Hematopoietic multipotent progenitor cell treated with erythropoietin and hydrocortisone succinate and interleukin-3 and kit ligand, for 8 days (in vitro differentiated cells): ENCODE measurements at regions not wholly inside any gene's neighbourhood (a gene's known extent, or its start where the extent isn't known, plus 50 kb on each side); places are given as distances from the start of the nearest gene placed in this dataset.
"Not testable (repeated sequence)": the region's sequence is repeated elsewhere in the genome, so short reads cannot be mapped to it uniquely, and the experiment has no call there.

Experiments used
- DNase-seq: peaks from one replicate; pipeline ENCODE4 v3.0.0-alpha.2; 2015

DNA sequence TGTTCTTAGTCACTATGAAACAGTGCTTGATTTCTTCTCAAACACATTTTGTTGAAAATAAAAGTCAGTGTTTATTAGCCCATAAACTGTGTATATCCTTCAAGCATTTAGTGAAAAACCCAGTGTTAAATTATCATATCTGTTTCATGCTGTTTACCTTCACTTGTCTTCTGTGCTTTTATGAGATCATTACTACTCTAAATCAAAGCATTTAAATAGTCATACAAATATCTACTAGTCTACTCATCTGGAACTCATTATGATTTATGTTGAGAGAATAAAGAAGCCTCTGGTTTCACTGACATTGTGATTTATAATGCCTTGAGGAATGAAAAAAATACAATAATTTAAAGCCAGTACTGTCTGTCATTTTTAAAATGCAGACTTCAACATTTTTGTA, 366.5 kb downstream of the SLCO4C1 start:
- no peak for DNase-seq

DNA sequence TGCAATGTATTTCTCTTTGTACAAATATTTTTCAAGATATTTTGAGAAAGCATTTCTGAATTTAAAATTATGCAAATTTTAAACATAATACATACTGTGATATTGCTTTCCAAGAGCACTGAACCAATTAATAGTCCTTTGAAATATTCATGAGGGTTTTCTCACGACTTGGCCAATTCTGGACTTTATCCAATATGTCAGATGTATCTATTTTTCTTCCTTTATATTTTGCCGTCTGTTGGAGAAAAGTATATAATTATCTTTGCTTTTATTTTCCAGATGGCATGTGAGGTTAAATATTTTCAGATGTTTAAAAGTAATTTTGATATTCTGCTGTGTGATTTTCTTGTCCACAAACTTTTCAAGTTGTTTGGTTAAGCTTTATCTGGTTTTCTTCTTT, 378.9 kb downstream of the SLCO4C1 start:
- no peak for DNase-seq

DNA sequence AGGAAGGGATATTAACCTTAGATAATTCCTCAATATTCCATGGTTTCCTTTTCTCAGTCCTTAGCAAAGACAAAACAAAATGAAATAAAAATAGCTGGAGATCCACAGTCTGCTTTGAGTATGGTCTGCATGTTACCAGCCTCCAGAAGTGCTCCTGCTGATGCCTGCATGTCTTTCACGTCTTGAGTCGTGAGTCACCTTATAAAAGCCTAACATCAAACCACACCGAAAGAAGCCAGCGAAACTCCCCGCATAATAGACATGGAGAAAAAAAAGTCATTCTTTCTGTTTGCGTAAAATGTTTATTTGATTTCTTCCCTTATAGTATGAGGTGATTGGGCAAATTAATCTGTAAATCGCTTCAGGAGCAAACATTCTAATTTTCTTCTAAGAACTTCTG, 380.5 kb downstream of the SLCO4C1 start:
- DNase-seq = no peak

DNA sequence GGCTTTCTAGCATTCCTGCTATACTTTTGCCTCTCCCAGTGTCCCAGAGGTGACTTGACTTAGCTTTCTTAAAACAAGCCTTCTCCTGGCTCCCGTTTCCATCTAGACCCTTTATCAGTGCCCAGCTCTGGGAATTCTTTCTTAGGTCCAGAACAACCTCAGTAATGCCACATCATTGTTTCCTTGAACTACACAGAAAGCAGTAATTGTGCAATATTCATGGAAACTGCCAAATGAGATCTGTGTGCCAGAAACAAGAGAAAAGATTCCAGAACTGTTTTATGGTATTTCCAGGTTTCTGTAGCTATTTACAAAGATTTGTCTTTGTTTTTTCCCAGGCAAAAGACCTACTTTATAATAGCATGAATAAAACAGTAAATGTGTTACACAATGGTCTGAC, 391.3 kb downstream of the SLCO4C1 start:
- no peak for DNase-seq

DNA sequence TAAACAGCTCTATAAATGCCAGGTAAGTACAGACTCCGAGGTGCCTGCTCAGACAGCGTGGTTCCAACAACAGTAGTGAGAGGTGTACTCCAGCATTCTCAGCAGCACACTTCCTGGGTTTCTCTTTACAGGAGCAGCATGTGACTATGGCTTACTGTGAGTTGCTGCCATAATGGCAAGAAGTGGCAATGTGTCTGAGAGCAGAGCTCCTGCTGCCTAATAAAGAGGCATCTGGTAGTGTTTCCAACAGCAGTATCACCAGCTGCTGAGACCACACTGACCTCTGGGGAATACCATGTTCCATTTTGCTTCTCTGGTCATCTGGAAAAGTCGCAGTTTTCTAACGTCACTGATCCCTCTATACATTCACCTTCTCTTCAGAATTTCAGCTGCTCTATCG, 398.2 kb downstream of the SLCO4C1 start:
- DNase-seq = no peak

DNA sequence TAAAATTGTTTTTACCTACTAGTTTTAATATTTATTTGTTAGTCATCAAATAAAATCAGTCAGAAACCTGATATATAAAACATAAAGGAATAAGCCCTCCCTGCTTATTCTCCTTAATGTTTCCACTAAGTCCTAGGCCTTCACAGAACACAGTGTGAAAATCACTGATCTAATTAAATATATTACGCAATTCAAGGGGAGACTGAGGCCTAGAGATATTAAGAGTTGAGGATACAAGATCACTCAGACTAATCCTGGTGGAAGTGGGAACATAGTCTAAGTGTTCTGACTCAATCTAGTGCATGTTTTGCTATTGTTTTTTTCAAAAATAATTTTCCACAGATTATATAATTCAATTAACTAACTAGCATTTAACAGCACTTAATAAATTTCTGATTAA, 401.1 kb downstream of the SLCO4C1 start:
- no peak for DNase-seq

DNA sequence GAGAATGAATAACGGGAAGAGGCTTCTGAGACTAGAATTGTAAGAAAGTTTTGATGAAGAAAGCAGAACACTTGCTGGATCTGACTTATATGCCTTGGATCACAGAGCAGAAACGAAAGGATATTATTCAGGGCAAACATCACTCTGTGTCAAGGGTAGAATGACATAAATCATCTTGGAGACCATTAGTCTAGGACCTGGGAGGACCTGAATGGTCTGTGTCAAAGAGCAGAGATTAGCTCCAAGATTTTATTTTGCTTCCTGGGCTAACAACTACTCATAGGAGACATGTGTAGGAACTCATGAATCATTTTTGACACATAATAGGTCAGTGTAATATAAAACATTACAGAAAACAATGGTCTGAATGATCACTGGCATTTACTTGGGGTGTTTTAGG, 417.9 kb downstream of the SLCO4C1 start:
- DNase-seq = no peak

DNA sequence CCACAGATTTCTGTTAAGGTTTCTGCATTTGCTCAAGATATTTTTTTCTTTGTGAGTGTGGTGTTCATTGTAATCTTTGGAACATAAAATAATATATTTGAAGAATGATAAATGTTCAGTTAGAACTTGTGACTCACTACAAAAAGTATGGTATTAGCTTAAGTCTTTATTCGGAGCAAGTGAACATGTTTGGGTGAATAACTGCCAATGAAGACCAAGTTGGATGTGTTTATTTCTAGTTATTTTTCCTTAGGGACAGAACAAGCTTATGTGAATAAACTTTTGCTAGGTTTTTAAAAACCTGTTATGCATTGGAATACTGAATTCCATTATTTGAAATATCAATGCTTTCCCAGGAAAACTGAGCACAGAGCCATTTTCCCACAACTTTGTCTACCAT, 418.6 kb downstream of the SLCO4C1 start:
- DNase-seq = no peak

DNA sequence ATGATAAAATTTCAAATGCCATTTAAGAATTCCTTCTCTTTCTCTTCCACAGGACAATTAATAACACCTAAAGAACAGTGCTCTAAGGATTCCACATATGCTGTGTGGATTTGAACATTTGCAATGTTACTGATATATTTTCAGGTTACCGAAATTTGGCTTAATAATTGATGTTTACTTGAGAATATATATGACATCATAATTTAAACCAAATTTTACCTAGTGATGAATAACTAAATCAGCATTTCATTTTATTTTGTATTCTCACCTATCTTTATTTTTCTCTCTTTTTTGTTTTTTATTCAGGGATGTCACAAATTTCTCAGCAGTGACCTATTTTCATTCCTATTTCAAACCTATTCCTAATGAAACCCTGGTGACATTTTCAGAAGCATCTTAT, 429.6 kb downstream of the SLCO4C1 start:
- no peak for DNase-seq

DNA sequence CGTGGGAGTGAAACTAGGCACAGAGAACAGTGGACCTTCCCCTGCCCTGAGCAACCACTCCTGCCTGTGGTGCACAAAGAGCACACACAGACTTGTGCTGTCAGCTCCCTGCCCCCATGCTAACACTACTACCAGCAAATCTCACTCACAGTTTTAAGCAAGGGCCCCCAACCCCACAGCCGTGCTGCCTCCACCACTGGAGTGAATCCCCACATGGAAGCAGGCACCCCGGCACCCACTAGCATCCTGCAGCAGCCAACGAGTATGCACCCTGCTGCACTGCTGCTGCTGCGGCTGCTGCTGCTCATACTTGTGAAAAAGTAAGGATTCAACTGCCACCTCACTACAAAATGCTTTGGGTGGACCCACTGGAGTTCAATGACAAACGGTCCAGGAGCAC, 435.5 kb downstream of the SLCO4C1 start:
- DNase-seq = no peak

DNA sequence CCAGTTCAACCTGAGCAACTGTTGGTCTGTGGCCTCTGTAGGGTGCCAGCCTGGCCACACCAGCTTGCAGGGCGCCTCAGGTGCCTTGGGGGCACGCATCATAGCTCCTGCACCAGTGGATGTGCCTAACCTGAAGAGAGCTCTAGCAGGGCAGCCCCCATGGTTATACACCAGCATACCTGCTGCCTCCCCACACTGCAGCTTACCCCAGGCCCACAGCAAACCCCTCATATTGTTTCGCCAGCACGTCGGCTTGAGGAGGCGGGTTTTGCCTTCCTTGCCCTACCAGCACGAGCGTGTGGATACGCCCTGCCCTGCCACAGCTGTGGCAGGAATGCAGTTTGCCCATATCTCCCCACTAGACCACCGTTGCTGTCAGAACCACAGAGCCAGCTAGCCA, 435.9 kb downstream of the SLCO4C1 start:
- DNase-seq = no peak

DNA sequence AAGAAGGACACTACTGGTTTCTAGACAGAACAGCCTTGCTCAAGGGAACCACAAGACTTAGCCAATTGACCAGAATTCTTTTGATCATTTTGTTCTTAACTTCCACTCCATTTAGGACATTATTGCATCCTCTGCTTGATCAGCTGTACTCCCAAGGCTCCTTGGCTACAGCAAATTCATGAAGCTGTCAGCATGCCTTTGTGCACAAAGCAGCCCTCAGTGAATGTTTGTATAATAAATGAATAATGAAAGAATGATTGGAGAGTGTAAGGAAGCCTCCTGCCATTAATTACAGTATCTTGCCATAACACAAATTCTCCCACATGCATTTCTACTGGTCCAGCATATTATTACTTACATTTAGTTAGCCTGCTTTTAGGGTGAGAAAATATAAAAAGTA, 449.6 kb downstream of the SLCO4C1 start:
- DNase-seq = no peak

DNA sequence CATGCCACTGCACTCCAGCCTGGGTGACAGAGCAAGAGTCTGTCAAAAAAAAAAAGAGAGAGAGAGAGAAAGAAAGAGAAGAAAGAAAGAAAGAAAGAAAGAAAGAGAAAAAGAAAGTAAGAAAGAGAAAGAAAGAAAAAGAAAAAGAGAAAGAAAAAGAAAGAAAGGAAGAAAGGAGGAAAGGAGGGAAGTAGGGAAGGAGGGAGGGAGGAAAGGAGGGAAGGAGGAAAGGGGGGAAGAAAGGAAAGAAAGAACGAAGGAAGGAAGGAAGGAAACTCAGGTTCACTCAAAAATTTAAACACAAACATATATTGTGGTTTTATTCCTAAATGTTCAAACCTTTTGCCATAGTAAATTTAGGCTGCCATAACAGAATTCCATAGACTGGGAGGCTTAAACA, 453.0 kb downstream of the SLCO4C1 start:
- DNase-seq = no peak

DNA sequence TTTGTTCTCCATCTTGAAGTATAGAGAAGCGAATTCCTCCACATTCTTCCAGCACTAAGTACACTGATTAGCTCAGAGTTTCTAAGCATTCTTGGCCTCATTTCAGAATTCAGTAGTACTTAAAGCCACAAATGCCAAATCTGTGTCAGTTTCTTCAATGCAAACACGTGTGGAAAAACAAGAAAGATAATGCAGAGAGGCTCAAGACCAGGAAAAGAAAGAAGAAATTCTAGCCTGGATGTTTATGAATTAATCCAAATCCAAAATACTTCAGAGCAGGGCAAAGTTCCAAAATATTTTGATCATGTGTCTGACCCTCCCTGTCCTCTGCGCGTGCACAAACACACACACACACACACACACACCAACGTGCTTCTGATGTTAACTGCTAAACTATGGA, 457.6 kb downstream of the SLCO4C1 start:
- no peak for DNase-seq

DNA sequence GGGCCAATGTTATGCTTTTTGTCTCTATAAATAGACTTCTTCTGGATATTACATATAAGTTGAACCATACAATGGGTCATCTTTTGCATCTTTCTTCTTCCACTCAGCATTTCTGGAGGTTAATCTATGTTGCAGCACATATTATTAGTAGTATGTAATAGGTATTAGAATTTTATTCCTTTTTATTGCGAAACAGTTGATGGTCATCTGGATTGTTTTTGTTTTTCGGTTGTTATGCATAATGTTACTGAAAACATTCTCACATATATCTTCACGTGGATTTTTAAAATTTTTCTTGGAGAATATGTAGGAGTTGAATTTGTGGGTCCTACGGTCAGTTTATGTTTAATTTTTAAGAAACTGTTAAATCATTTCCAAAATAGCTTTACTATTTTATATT, 466.8 kb downstream of the SLCO4C1 start:
- DNase-seq = no peak

DNA sequence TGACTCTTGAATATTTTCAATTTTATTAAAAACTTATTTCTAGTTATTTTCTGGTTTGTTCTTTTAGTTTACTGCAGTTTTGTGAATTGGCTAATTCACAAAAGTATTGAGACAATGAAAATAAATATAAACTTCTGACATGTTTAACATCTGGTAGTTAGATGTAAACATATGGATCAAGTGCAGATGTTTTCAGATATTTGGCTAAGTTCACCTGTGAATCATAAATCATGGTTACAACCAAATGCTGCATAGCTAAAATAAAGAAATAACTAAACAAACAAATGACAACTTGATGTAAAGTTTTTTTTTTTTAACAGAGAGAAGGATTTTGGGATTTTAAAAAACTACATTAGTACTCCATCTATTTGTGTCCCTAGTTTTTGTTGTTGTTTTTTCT, 484.6 kb downstream of the SLCO4C1 start:
- DNase-seq = no peak

DNA sequence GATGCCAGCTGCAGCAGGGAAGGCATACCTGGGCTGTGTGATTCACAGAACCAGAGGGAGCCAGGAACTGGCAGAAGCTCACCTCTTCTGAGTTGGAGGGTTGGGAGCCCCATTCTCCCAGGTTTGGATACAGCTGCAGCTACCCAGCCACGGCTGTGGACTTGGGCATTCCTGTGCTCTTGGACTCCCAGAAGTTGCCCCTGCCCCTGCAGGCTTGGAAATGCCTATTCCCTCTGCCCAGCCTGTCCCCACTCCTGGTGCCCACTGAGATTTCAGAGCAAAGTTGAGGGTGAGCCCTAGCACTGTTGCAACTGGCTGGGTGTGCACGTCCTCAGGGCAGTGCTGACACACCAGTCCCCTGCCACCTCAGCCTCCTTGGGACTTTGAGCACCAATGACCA, 489.7 kb downstream of the SLCO4C1 start:
- DNase-seq = no peak

DNA sequence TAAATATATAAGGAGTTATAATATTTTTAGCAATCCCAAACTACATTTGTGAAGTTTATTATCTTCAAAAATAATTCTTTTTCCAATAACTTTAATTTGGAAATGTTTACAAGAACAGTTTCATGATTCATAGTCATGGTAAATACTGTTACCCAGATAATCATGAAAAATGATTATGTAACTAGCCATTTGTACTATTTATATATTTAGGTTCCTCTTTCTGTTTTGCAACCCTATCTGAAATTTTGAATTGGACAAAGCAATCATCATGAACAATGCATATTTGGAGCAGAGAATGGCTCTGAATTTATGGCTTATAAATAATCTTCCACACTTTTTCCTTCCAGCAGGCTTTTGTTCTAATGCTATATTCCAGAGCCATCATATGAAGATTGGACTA, 499.7 kb downstream of the SLCO4C1 start:
- no peak for DNase-seq

DNA sequence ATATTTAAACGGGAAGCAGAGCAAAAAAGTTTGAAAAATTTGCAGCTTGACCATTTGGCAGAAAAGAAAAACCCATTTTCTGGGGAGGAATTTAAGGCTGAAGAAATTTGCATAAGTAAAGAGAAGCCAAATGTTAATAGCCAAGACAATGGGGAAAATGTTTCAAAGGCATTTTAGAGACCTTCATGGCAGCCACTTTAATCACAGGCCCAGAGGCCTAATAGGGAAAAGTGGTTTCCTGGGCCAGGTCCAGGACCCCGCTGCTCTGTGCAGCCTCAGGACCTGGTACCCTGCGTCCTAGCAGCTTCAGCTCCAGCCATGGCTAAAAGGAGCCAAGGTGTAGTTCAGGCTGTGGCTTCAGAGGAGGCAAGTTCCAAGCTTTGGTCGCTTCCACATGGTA, 507.3 kb downstream of the SLCO4C1 start:
- no peak for DNase-seq

DNA sequence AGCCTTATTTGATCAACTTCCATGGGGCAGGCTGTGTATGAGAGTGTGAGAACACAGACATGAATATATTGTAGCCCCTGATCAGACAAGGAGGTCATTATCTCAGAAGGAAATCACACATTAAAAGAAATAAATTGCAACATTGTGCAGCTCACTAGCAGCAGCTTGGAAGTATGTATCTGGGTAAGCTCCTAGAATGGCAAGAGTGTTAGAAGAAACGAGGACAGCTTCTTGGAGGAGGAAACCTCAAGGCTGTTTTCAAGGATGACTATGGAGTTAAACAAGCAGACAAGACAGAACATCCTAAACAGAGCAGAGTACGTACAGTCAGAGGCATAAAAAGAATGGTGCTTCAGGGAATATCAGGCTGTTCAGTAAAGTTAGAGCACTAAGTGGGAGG, 511.0 kb downstream of the SLCO4C1 start:
- no peak for DNase-seq

DNA sequence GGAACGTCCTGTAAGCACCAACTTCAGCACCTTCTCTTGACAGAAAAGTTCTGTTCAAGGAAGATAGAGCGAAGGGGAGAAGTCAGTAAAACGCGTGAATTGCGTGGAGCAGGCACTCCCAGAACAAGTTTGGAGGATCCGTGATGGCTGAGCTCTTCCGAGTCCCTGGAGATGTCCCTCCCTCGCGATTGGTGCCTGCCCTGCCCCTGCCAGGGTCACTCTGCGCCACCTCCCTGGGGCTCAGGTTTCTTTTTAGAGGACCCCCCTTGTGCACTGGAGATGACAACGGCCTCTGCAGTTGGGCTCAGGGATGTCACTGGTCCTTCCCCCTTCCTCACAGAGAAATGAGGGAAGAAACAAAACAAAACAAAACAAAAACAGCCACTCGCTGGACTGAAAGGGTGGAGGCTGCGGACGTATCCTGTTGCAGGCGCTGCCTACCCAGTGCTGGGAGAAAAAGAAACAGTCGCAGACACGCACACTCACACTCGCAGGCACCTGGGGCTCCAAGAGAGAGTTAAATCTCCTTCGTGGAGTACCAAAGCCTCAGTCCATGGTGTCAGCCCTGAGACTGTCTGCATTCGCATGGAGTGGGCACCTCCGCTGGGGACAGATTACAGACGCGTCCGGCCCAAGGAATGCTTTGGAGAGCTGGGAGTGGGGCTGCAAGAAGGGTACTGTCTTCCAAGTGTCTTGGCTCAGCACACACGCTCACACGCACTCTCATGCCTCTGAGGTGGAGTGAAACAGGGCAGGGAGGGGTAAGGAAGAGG, 512.7 kb downstream of the SLCO4C1 start:
- DNase-seq = no peak

DNA sequence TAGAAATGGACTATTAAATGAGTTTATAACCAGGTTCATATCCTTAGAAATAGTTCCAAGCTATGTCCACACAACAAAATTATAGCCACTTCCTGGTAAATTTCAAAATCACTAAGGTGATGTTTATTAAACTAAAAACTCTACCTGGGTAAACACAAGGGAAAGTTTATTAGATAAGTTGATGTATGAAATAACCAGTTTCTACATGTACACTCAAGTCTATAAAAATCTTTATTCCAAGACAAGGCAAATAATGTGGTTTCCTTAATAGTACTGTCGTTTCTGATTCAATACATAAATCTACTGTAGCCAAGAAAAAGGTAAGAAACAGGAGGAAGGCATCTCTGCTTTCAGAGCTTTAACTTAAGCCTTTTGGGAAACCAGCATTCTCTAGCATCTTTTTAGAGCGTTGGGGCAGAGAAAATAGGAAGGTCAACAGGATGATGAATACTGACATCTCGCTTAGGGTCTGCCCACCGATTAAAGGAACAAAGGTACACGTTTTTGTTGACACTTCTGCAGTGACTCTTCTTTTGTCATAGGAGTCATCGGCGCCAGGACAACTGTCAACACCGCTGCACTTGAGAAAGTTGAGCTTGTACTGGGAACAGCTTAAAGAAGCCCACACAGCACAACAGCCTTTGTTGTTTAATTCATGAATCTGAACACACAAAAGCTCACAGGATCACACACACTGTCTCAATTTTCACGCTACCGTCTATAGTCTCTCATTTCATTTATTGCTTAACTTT, 513.6 kb downstream of the SLCO4C1 start:
- no peak for DNase-seq

DNA sequence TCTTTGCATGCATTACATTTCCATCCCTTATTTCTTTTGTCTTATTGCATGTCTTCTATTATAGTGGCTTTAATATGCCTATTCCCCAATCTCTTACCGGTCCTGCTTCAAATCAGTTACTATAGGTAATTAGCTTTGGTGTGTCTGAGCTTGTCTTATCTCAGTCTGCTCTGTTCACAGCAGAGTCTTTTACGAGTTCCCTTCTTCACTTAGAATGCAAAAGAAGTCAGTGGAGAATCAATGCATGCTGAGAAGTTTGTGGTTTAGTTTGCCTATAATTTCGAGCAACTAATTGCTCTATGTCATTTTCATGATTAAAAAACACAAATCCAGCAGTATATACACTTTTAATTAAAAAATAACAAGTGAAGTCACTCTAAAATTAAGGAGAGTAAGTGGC, 545.0 kb downstream of the SLCO4C1 start:
- DNase-seq = no peak

DNA sequence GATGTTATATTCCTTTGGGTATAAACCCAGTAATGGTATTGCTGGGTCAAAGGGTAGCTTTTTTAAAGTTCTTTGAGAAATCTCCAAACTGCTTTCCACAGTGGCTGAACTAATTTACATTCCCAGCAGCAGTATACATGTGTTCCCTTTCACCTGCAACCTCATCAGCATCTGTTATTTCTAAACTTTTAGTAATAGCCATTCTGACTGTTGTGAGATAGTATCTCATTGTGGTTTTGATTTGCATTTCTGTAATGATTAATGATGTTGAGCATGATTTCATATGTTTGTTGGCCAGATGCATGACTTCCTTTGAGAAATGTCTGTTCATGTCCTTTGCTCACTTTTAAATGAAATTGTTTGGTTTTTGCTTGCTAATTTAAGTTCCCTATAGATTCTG, 553.1 kb downstream of the SLCO4C1 start:
- DNase-seq = not testable (repeated sequence)

DNA sequence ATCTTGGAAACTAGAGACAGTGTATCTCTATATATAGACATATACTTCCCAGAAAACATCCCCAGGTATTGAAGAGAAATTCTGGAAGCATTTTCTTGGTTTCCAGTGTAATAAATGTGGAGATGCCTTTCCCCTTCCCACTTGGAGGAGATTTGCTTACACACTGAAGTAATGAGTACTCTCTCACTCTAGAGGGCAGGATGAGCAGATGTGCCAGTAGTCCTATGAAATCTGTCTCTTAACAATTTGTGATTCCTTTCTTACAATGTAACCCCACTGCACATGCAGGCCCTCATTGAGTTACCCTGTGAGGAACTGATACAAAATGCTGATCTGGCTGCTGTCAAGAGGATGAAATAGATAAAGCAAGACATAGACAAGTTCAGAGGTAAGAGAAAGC, 567.2 kb downstream of the SLCO4C1 start:
- DNase-seq = no peak
